ENCODE measurements at regions not wholly inside any gene's neighbourhood (a gene's known extent, or its start where the extent isn't known, plus 50 kb on each side); places are given as distances from the start of the nearest gene placed in this dataset.

GRCh38 chr5:163579729-163580128, 74.3 kb downstream of the MAT2B start:
- no peak for TF ChIP-seq CTCF (IDR thresholded peaks at IDR 0.05)
- TF ChIP-seq POLR2A (IDR thresholded peaks at IDR 0.05) = no peak
